HG03139 (cell line): ENCODE measurements at regions not wholly inside any gene's neighbourhood (a gene's known extent, or its start where the extent isn't known, plus 50 kb on each side); places are given as distances from the start of the nearest gene placed in this dataset.
"Not testable (repeated sequence)": the region's sequence is repeated elsewhere in the genome, so short reads cannot be mapped to it uniquely, and the experiment has no call there.

ENCODE experiments used
- ATAC-seq: cut with Tn5 transposase; IDR thresholded peaks from one replicate; pipeline ENCODE4 v1.9.1; 2021; ENCODE audit not compliant: unreplicated experiment

- ATAC-seq: no peak
Measured at GRCh38 chr1:118828038-118828437, 160.1 kb downstream of the TBX15 start.

- ATAC-seq: no peak
Measured at GRCh38 chr1:118827636-118828035, 160.5 kb downstream of the TBX15 start.

- no peak for ATAC-seq
Measured at GRCh38 chr1:118827207-118827606, 160.9 kb downstream of the TBX15 start.

GRCh38 chr1:118826669-118827068 lies 161.5 kb downstream of the TBX15 start:
- ATAC-seq: no peak

GRCh38 chr1:118825619-118826018 lies 162.5 kb downstream of the TBX15 start:
- no peak for ATAC-seq

- ATAC-seq: no peak
Measured at GRCh38 chr1:118821801-118822200, 166.3 kb downstream of the TBX15 start.

GRCh38 chr1:118820864-118821263 lies 167.3 kb downstream of the TBX15 start:
- ATAC-seq: no peak

GRCh38 chr1:118815909-118816308 lies 172.2 kb downstream of the TBX15 start:
- no peak for ATAC-seq

- no peak for ATAC-seq
Measured at GRCh38 chr1:118812555-118812954, 175.6 kb downstream of the TBX15 start.

GRCh38 chr1:118811156-118811555 lies 177.0 kb downstream of the TBX15 start:
- ATAC-seq: no peak

- no peak for ATAC-seq
Measured at GRCh38 chr1:118809586-118809985, 178.6 kb downstream of the TBX15 start.

GRCh38 chr1:118803128-118803527 lies 185.0 kb downstream of the TBX15 start:
- ATAC-seq: not testable (repeated sequence)

GRCh38 chr1:118791094-118791691 lies 196.9 kb downstream of the TBX15 start:
- ATAC-seq: no peak

GRCh38 chr1:118788463-118788862 lies 199.7 kb downstream of the TBX15 start:
- ATAC-seq: no peak

GRCh38 chr1:118786454-118787155 lies 201.5 kb downstream of the TBX15 start:
- ATAC-seq: no peak

GRCh38 chr1:118785246-118785645 lies 202.9 kb downstream of the TBX15 start:
- ATAC-seq: no peak

- no peak for ATAC-seq
Measured at GRCh38 chr1:118783095-118783758, 204.9 kb downstream of the TBX15 start.

GRCh38 chr1:118773656-118774055 lies 214.5 kb downstream of the TBX15 start:
- ATAC-seq: no peak

GRCh38 chr1:118767971-118768370 lies 220.2 kb downstream of the TBX15 start:
- ATAC-seq: no peak

- ATAC-seq: no peak
Measured at GRCh38 chr1:118753976-118754375, 234.2 kb downstream of the TBX15 start.

- no peak for ATAC-seq
Measured at GRCh38 chr1:118751166-118751565, 237.0 kb downstream of the TBX15 start.

- no peak for ATAC-seq
Measured at GRCh38 chr1:118744420-118744819, 243.7 kb downstream of the TBX15 start.
